ENCODE measurements at regions not wholly inside any gene's neighbourhood (a gene's known extent, or its start where the extent isn't known, plus 50 kb on each side); places are given as distances from the start of the nearest gene placed in this dataset.

DNA sequence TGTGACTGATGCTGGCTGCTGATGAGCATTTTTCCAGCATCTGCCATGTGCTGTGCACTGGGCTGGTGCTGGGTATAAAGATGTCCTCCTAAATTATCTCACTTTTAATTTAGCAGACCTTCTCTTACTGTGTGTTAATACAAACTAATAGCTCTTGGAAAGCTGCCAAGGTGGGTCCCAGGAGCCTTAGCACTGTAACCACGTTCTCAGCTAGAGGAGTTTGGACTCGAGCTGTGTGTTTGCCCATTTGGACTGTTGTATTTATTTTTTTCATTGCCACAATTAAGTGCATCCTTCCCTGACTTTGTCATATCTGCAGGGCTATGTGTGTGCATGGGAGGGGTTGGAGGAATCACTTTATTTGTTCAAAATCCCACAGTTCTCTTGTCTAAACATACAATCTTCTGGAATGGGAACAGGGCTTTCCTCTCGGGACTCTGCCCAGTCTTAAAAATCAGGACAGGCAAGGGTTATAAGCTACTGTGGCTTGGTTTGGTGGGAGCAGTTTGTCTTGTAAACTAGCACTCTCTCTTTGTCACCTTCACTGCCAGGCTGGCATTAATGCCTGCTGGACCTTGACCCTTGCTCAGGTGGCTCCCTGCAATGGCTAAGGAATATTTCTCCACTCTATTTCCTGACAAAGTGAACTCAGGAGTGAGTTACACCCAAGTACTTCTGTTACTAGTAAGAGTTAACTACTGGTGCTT is 129.7 kb upstream of the MGAT5 start:
- H3K27ac Mint-ChIP-seq: no peak overlapping the region
- TF ChIP-seq, protein P1, sequence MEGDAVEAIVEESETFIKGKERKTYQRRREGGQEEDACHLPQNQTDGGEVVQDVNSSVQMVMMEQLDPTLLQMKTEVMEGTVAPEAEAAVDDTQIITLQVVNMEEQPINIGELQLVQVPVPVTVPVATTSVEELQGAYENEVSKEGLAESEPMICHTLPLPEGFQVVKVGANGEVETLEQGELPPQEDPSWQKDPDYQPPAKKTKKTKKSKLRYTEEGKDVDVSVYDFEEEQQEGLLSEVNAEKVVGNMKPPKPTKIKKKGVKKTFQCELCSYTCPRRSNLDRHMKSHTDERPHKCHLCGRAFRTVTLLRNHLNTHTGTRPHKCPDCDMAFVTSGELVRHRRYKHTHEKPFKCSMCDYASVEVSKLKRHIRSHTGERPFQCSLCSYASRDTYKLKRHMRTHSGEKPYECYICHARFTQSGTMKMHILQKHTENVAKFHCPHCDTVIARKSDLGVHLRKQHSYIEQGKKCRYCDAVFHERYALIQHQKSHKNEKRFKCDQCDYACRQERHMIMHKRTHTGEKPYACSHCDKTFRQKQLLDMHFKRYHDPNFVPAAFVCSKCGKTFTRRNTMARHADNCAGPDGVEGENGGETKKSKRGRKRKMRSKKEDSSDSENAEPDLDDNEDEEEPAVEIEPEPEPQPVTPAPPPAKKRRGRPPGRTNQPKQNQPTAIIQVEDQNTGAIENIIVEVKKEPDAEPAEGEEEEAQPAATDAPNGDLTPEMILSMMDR (IDR thresholded peaks at IDR 0.05): no peak
- H3K36me3 Mint-ChIP-seq (ENCODE audit: low read depth): peaks cover 12% of the 10 kb centered on the region
- peaks cover 79% of the 10 kb centered on the region for H3K4me1 Mint-ChIP-seq
- H3K27me3 Mint-ChIP-seq (ENCODE audit: low read depth, poor library complexity): no peaks in the 10 kb centered on the region
- DNase-seq: no peak
- H3K9me3 Mint-ChIP-seq: peaks cover 11% of the 10 kb centered on the region
- no peak overlapping the region for H3K4me3 Mint-ChIP-seq

DNA sequence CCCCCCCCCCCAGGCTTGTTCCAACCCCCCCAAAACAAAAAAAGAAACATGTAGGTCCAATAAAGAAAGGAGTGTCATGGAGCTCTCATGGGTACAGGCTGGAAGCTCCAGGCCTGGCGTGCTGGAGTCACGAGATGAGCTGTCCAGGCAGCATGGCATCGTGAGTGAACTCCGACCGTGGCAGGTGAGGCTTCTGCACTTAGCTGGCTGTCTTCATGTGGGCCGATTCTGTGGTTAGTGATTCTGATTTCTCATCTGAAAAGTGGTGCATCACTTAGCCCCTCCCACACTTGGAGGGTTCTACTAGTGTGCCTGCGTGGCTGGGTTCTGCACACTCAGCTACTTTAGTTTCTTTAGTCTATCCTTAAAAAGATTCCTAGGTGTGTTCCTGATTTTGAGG is 126.4 kb upstream of the MGAT5 start:
- Mint-ChIP-seq H3K9me3 (peaks cover 28% of the 10 kb centered on the region), H3K36me3 (ENCODE audit: low read depth) (peaks cover 39% of the 10 kb centered on the region), H3K27ac (no peak overlapping the region), H3K27me3 (ENCODE audit: low read depth, poor library complexity) (no peaks in the 10 kb centered on the region), H3K4me3 (no peak overlapping the region), H3K4me1 (peaks cover 71% of the 10 kb centered on the region)
- no peak for DNase-seq
- TF ChIP-seq, protein P1 (IDR thresholded peaks at IDR 0.05): no peak

DNA sequence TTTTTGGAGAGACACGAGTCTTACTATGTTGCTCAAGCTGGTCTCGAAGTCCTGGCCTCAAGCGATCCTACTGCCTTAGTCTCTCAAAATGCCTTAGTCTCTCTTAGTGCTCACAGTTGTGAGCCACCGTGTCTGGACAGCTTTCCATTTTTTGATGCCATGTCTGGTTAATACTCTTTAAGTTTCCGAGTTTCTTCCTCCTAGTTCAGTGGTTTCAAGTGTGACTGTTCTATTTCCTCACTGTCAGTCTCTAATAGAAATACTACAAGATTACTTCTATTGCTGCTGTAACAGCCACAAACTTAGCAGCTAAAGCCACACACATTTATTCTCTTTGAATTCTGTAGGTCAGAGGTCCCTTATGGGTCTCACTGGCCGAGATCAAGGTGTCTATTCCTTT is 125.1 kb upstream of the MGAT5 start:
- TF ChIP-seq, protein P1 (IDR thresholded peaks at IDR 0.05): no peak
- Mint-ChIP-seq H3K27ac (no peak overlapping the region), H3K9me3 (peaks cover 28% of the 10 kb centered on the region), H3K27me3 (ENCODE audit: low read depth, poor library complexity) (no peaks in the 10 kb centered on the region), H3K4me3 (no peak overlapping the region), H3K4me1 (peaks cover 67% of the 10 kb centered on the region), H3K36me3 (ENCODE audit: low read depth) (peaks cover 43% of the 10 kb centered on the region)
- no peak for DNase-seq

DNA sequence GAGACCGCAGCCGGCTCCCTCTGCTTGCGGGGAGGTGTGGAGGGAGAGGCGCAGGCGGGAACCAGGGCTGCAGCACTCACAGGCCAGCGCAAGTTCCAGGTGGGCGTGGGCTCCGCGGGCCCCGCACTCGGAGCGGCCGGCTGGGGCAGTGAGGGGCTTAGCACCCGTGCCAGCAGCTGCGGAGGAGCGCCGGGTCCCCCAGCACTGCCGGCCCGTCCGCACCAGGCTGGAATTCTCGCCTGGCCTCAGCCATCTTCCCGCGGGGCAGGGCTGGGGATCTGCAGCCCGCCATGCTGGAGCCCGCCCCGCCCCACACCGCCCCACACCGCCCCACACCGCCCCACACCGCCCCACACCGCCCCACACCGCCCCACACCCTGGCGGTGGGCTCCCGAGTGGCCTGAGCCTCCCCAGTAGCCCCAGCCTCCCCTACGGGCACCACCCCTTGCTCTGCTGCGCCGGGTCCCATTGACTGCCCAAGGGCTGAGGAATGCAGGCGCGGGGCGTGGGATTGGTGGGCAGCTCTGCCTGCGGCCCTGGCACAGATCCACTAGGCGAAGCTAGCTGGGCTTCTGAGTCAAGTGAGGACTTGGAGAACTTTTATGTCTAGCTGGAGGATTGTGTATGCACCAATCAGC is 123.9 kb upstream of the MGAT5 start:
- Mint-ChIP-seq H3K27ac (no peak overlapping the region), H3K36me3 (ENCODE audit: low read depth) (peaks cover 43% of the 10 kb centered on the region), H3K9me3 (peaks cover 28% of the 10 kb centered on the region), H3K27me3 (ENCODE audit: low read depth, poor library complexity) (no peaks in the 10 kb centered on the region), H3K4me3 (no peak overlapping the region), H3K4me1 (peaks cover 54% of the 10 kb centered on the region)
- TF ChIP-seq, protein P1 (IDR thresholded peaks at IDR 0.05): no peak
- no peak for DNase-seq

DNA sequence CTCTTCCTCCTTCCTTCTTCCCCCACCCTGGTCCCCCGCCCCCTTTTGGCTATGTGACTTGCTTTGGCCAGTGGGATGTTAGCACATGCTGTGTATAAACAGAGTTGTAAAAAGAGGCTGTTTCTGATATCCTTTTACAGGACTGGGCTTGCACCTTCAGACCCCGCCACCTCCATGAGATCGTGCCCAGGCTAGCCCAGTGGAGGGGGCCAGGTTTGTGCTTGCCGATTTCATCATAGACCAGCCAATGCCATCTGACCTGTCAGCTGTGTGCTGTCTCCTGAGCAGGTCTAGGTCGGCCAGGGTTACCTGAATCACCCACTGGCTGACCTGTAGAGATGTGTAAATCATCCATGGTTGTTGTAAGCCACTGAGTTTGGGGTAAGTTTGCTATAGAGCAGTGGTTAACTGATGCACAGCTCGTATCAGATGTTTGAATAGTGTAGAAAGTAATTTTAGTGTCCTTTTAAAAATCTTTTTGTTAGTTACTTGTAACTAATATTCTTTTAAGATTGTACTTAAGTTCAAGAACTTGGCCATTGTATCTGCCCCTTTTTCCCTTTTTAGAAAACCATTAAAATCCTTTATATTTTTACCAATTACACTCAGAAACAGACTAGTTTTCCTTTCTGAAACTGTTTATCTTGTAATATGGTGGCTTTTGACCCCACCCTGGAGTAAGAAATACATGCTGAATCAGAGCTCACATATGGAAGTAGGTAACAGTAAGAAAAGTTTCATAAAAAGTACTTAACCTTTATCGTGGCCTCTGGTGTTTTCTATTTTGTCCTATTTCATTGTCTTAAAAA is 122.0 kb upstream of the MGAT5 start:
- Mint-ChIP-seq H3K27ac (no peak overlapping the region), H3K4me3 (no peak overlapping the region), H3K27me3 (ENCODE audit: low read depth, poor library complexity) (no peaks in the 10 kb centered on the region), H3K9me3 (peaks cover 28% of the 10 kb centered on the region), H3K4me1 (peaks cover 35% of the 10 kb centered on the region), H3K36me3 (ENCODE audit: low read depth) (peaks cover 47% of the 10 kb centered on the region)
- no peak for DNase-seq
- TF ChIP-seq, protein P1 (IDR thresholded peaks at IDR 0.05): no peak
